ENCODE measurements at regions not wholly inside any gene's neighbourhood (a gene's known extent, or its start where the extent isn't known, plus 50 kb on each side); places are given as distances from the start of the nearest gene placed in this dataset.

DNA sequence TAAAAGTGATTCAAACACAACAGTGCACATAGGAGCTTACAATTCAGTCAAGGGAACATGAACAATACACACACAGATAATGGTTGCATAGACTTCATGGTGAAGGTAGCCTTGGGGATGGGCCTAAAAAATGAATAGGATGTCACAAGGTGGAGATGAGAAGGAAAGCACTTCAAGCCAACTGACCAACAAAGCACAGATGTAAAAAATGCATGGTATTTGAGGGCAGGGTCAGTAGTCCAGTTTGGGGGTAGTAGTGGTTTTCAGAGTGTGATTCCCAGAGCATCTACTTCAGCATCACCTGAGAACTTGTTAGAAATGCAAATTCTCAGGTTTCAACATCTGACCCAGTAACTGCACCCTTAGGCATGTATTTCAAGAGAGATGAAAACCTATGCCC lies 88.9 kb downstream of the PERP start:
- no peak for TF ChIP-seq POLR2A (IDR thresholded peaks at IDR 0.05)
- TF ChIP-seq, protein P1, sequence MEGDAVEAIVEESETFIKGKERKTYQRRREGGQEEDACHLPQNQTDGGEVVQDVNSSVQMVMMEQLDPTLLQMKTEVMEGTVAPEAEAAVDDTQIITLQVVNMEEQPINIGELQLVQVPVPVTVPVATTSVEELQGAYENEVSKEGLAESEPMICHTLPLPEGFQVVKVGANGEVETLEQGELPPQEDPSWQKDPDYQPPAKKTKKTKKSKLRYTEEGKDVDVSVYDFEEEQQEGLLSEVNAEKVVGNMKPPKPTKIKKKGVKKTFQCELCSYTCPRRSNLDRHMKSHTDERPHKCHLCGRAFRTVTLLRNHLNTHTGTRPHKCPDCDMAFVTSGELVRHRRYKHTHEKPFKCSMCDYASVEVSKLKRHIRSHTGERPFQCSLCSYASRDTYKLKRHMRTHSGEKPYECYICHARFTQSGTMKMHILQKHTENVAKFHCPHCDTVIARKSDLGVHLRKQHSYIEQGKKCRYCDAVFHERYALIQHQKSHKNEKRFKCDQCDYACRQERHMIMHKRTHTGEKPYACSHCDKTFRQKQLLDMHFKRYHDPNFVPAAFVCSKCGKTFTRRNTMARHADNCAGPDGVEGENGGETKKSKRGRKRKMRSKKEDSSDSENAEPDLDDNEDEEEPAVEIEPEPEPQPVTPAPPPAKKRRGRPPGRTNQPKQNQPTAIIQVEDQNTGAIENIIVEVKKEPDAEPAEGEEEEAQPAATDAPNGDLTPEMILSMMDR (IDR thresholded peaks at IDR 0.05) = no peak
